ENCODE measurements at regions not wholly inside any gene's neighbourhood (a gene's known extent, or its start where the extent isn't known, plus 50 kb on each side); places are given as distances from the start of the nearest gene placed in this dataset.

GRCh38 chr4:97504713-97505112, 638.6 kb downstream of the STPG2 start:
- TF ChIP-seq NANOG (IDR thresholded peaks at IDR 0.05; ENCODE audit: borderline replicate concordance) (no peak), ZNF114 (CRISPR knock-in tag; IDR thresholded peaks at IDR 0.05) (no peak), POLR2AphosphoS5 (IDR thresholded peaks at IDR 0.05; ENCODE audit: low read depth) (no peak), CTCF (conservative IDR thresholded peaks at IDR 0.05; ENCODE audit: low read depth in 2 of 2) (no peak), STAT1 (IDR thresholded peaks at IDR 0.05; ENCODE audit: unreplicated experiment) (no peak), ZNF331 (CRISPR knock-in tag; IDR thresholded peaks at IDR 0.05; ENCODE audit: low read depth) (no peak), EZH2 (IDR thresholded peaks at IDR 0.05; ENCODE audit: low read depth, unreplicated experiment) (no peak), ZNF462 (CRISPR knock-in tag; IDR thresholded peaks at IDR 0.05) (no peak), JUNB (IDR thresholded peaks at IDR 0.05; ENCODE audit: unreplicated experiment) (no peak), EZH2phosphoT487 (IDR thresholded peaks at IDR 0.05; ENCODE audit: unreplicated experiment) (no peak), REST (IDR thresholded peaks at IDR 0.05; ENCODE audit: unreplicated experiment) (no peak), ETS1 (IDR thresholded peaks at IDR 0.05) (no peak), CREB1 (CRISPR knock-in tag; IDR thresholded peaks at IDR 0.05; ENCODE audit: low read depth) (no peak)
- Histone ChIP-seq H3F3A (replicated peaks; ENCODE audit: low read depth) (no peaks in the 10 kb centered on the region), H3K9me2 (ENCODE audit: insufficient read depth) (no peaks in the 10 kb centered on the region), H2AFZ (no peak overlapping the region), H3K36me3 (ENCODE audit: insufficient read depth) (no peaks in the 10 kb centered on the region), H3K4me1 (ENCODE audit: insufficient read depth) (peaks cover 18% of the 10 kb centered on the region), H3K27ac (ENCODE audit: low read depth) (peak overlapping the region; percentile 1; the same call in 1 of the 2 replicates), H3K4me2 (peak overlapping the region; percentile 43), H3K27me3 (ENCODE audit: insufficient read depth) (no peaks in the 10 kb centered on the region), H4K20me1 (replicated peaks; ENCODE audit: insufficient read depth) (no peaks in the 10 kb centered on the region), H3K79me2 (replicated peaks; ENCODE audit: insufficient read depth) (no peaks in the 10 kb centered on the region), H3K4me3 (peak overlapping the region; percentile 2; the same call in 1 of the 2 replicates)
- no peaks in the 10 kb centered on the region for H3K36me3 Mint-ChIP-seq (ENCODE audit: low read depth)
- DNase-seq (ENCODE audit: low spot score) = peak; percentile 12
- no peaks in the 10 kb centered on the region for H3K27me3 Mint-ChIP-seq (ENCODE audit: insufficient read depth, low read depth, poor library complexity)
- H3K4me1 Mint-ChIP-seq = peaks cover 17% of the 10 kb centered on the region; the same call in 2 of the 3 replicates
- no peaks in the 10 kb centered on the region for H3K9me3 Mint-ChIP-seq
- H3K4me3 Mint-ChIP-seq = no peak overlapping the region; the same call in 2 of the 3 replicates
- H3K27ac Mint-ChIP-seq = no peak overlapping the region
- no peak; the same call in 2 of the 3 replicates for ATAC-seq

Measured in GM23338 (cell line).